ENCODE measurements at regions not wholly inside any gene's neighbourhood (a gene's known extent, or its start where the extent isn't known, plus 50 kb on each side); places are given as distances from the start of the nearest gene placed in this dataset.
A peak's percentile ranks its signal among the peaks of the same experiment; 100 is the strongest.

GRCh38 chr18:11322006-11322405 is 172.6 kb upstream of the PIEZO2 start:
- DNase-seq (ENCODE audit: low spot score), result no peak

GRCh38 chr18:11320986-11321385 is 171.6 kb upstream of the PIEZO2 start:
- DNase-seq (ENCODE audit: low spot score), result no peak

GRCh38 chr18:11316546-11316945 is 167.2 kb upstream of the PIEZO2 start:
- no peak for DNase-seq (ENCODE audit: low spot score)

- peak; percentile 44 for DNase-seq (ENCODE audit: low spot score)
Measured at GRCh38 chr18:11310476-11311086, 161.2 kb upstream of the PIEZO2 start.

- no peak for DNase-seq (ENCODE audit: low spot score)
Measured at GRCh38 chr18:11309172-11309571, 159.8 kb upstream of the PIEZO2 start.

GRCh38 chr18:11308499-11308898 is 159.1 kb upstream of the PIEZO2 start:
- DNase-seq (ENCODE audit: low spot score), result no peak

- DNase-seq (ENCODE audit: low spot score), result no peak
Measured at GRCh38 chr18:11307716-11308115, 158.3 kb upstream of the PIEZO2 start.

GRCh38 chr18:11305507-11305906 is 156.1 kb upstream of the PIEZO2 start:
- no peak for DNase-seq (ENCODE audit: low spot score)

GRCh38 chr18:11304928-11305327 is 155.6 kb upstream of the PIEZO2 start:
- no peak for DNase-seq (ENCODE audit: low spot score)

GRCh38 chr18:11296946-11297345 is 147.6 kb upstream of the PIEZO2 start:
- no peak for DNase-seq (ENCODE audit: low spot score)

GRCh38 chr18:11293794-11294193 is 144.4 kb upstream of the PIEZO2 start:
- no peak for DNase-seq (ENCODE audit: low spot score)

GRCh38 chr18:11290786-11291185 is 141.4 kb upstream of the PIEZO2 start:
- DNase-seq (ENCODE audit: low spot score), result no peak

GRCh38 chr18:11289248-11289647 is 139.9 kb upstream of the PIEZO2 start:
- DNase-seq (ENCODE audit: low spot score), result no peak

GRCh38 chr18:11288401-11288800 is 139.0 kb upstream of the PIEZO2 start:
- DNase-seq (ENCODE audit: low spot score), result no peak

GRCh38 chr18:11286431-11286830 is 137.1 kb upstream of the PIEZO2 start:
- no peak for DNase-seq (ENCODE audit: low spot score)

- DNase-seq (ENCODE audit: low spot score), result no peak
Measured at GRCh38 chr18:11284811-11285210, 135.4 kb upstream of the PIEZO2 start.

GRCh38 chr18:11284349-11284748 is 135.0 kb upstream of the PIEZO2 start:
- no peak for DNase-seq (ENCODE audit: low spot score)

- no peak for DNase-seq (ENCODE audit: low spot score)
Measured at GRCh38 chr18:11283479-11284161, 134.3 kb upstream of the PIEZO2 start.

- no peak for DNase-seq (ENCODE audit: low spot score)
Measured at GRCh38 chr18:11279461-11279860, 130.1 kb upstream of the PIEZO2 start.

- DNase-seq (ENCODE audit: low spot score), result no peak
Measured at GRCh38 chr18:11276678-11277077, 127.3 kb upstream of the PIEZO2 start.

GRCh38 chr18:11274144-11274794 is 124.9 kb upstream of the PIEZO2 start:
- no peak for DNase-seq (ENCODE audit: low spot score)

- no peak for DNase-seq (ENCODE audit: low spot score)
Measured at GRCh38 chr18:11272516-11272915, 123.1 kb upstream of the PIEZO2 start.

GRCh38 chr18:11271954-11272353 is 122.6 kb upstream of the PIEZO2 start:
- no peak for DNase-seq (ENCODE audit: low spot score)
